SK-N-SH treated with all-trans-retinoic acid at 6 μM for 48 hours (cell line): ENCODE measurements at regions not wholly inside any gene's neighbourhood (a gene's known extent, or its start where the extent isn't known, plus 50 kb on each side); places are given as distances from the start of the nearest gene placed in this dataset.

Experiments used
- ATAC-seq: fragments of 200-7000 bp; cut with Tn5 transposase; 3 replicates; pipeline ENCODE4 v1.9.1; 2020; ENCODE audit warnings: mild to moderate bottlenecking, moderate library complexity
- ARNTL ChIP-seq: fragments of 450-650 bp; formaldehyde crosslinking; IDR thresholded peaks from 2 replicates; pipeline ENCODE4 v1.5.0; 2020; ENCODE audit warnings: low read depth, mild to moderate bottlenecking, moderate library complexity, borderline replicate concordance
- BACH2 ChIP-seq: fragments of 250-450 bp; sonication (Bioruptor Pico); IDR thresholded peaks from 2 replicates; pipeline ENCODE4 v1.9.0; 2021; ENCODE audit warnings: mild to moderate bottlenecking, borderline replicate concordance
- CREB5 ChIP-seq: fragments of 250-450 bp; sonication (Bioruptor Pico); IDR thresholded peaks from 2 replicates; pipeline ENCODE4 v1.5.1; 2020; ENCODE audit warnings: low read depth, mild to moderate bottlenecking, moderate library complexity
- CSDC2 ChIP-seq: fragments of 250-450 bp; sonication (Bioruptor Pico); IDR thresholded peaks from 2 replicates; pipeline ENCODE4 v1.5.0; 2020; ENCODE audit warnings: mild to moderate bottlenecking, moderate library complexity
- CSRNP3 ChIP-seq: fragments of 250-450 bp; sonication (Bioruptor Pico); IDR thresholded peaks from 2 replicates; pipeline ENCODE4 v1.5.1; 2021; ENCODE audit warnings: mild to moderate bottlenecking, moderate library complexity
- ESRRG ChIP-seq: fragments of 250-450 bp; sonication (Bioruptor Pico); IDR thresholded peaks from 2 replicates; pipeline ENCODE4 v1.6.1; 2021; ENCODE audit warnings: mild to moderate bottlenecking
- OSR1 ChIP-seq: fragments of 250-450 bp; sonication (Bioruptor Pico); IDR thresholded peaks from 2 replicates; pipeline ENCODE4 v1.8.0; 2022; ENCODE audit warnings: moderate library complexity, mild to moderate bottlenecking, inconsistent platforms
- POU6F1 ChIP-seq: fragments of 250-450 bp; sonication (Bioruptor Pico); IDR thresholded peaks from 2 replicates; pipeline ENCODE4 v1.8.0; 2021; ENCODE audit warnings: low read depth, mild to moderate bottlenecking, moderate library complexity, borderline replicate concordance
- PPARA ChIP-seq: fragments of 250-450 bp; sonication (Bioruptor Pico); IDR thresholded peaks from 2 replicates; pipeline ENCODE4 v1.5.0; 2020; ENCODE audit warnings: mild to moderate bottlenecking, borderline replicate concordance
- SNAI2 ChIP-seq: fragments of 250-450 bp; sonication (Bioruptor Pico); IDR thresholded peaks from 2 replicates; pipeline ENCODE4 v1.5.0; 2020; ENCODE audit warnings: mild to moderate bottlenecking, moderate library complexity
- TOX ChIP-seq: fragments of 250-450 bp; sonication (Bioruptor Pico); IDR thresholded peaks from 2 replicates; pipeline ENCODE4 v1.8.0; 2021; ENCODE audit warnings: mild to moderate bottlenecking, moderate library complexity, borderline replicate concordance
- TSHZ2 ChIP-seq: fragments of 250-450 bp; sonication (Bioruptor Pico); IDR thresholded peaks from 2 replicates; pipeline ENCODE4 v1.5.0; 2020; ENCODE audit warnings: mild to moderate bottlenecking, moderate library complexity
- ZC3H10 ChIP-seq: fragments of 250-450 bp; sonication (Bioruptor Pico); IDR thresholded peaks from 2 replicates; pipeline ENCODE4 v1.5.1; 2021; ENCODE audit warnings: mild to moderate bottlenecking, moderate library complexity
- ZFP3 ChIP-seq: fragments of 250-450 bp; sonication (Bioruptor Pico); IDR thresholded peaks from 2 replicates; pipeline ENCODE4 v1.5.0; 2020; ENCODE audit warnings: mild to moderate bottlenecking, moderate library complexity
- ZFP30 ChIP-seq: fragments of 450-650 bp; formaldehyde crosslinking; IDR thresholded peaks from 2 replicates; pipeline ENCODE4 v1.5.0; 2022; ENCODE audit warnings: mild to moderate bottlenecking, moderate library complexity
- ZNF565 ChIP-seq: fragments of 450-650 bp; formaldehyde crosslinking; conservative IDR thresholded peaks from 2 replicates; pipeline ENCODE4 v1.5.0; 2020; ENCODE audit warnings: low read depth, mild to moderate bottlenecking, moderate library complexity
- ZNF70 ChIP-seq: fragments of 450-650 bp; formaldehyde crosslinking; IDR thresholded peaks from 2 replicates; pipeline ENCODE4 v1.5.0; 2020; ENCODE audit warnings: mild to moderate bottlenecking, moderate library complexity
- ZNF8 ChIP-seq: fragments of 450-650 bp; formaldehyde crosslinking; IDR thresholded peaks from 2 replicates; pipeline ENCODE4 v1.5.0; 2020; ENCODE audit warnings: mild to moderate bottlenecking, moderate library complexity

GRCh38 chr2:207241198-207241597, 75.5 kb upstream of the KLF7 start:
- ATAC-seq: no peak
- TF ChIP-seq ZNF8 (CRISPR knock-in tag): no peak
- TF ChIP-seq ZNF565: no peak

- ATAC-seq: no peak
- no peak for TF ChIP-seq CREB5 (CRISPR knock-in tag)
- no peak for TF ChIP-seq ARNTL (CRISPR knock-in tag)
- TF ChIP-seq CSRNP3 (CRISPR knock-in tag): no peak
- no peak for TF ChIP-seq ZNF8 (CRISPR knock-in tag)
- TF ChIP-seq ZNF70 (CRISPR knock-in tag): no peak
- no peak for TF ChIP-seq POU6F1
These were observed 77.9 kb upstream of the KLF7 start for GRCh38 chr2:207243601-207244000.

- TF ChIP-seq ZNF70 (CRISPR knock-in tag) (no peak), TOX (CRISPR knock-in tag) (no peak), POU6F1 (no peak), OSR1 (CRISPR knock-in tag) (no peak), CSDC2 (CRISPR knock-in tag) (no peak), ESRRG (CRISPR knock-in tag) (no peak), ZC3H10 (CRISPR knock-in tag) (no peak), ZFP30 (CRISPR knock-in tag) (no peak), ZNF8 (CRISPR knock-in tag) (no peak), SNAI2 (no peak), TSHZ2 (no peak), PPARA (CRISPR knock-in tag) (no peak), ZFP3 (CRISPR knock-in tag) (no peak), ARNTL (CRISPR knock-in tag) (no peak), BACH2 (CRISPR knock-in tag) (no peak)
- ATAC-seq: no peak
These were observed 79.5 kb upstream of the KLF7 start for GRCh38 chr2:207244971-207245925.
